ENCODE measurements at regions not wholly inside any gene's neighbourhood (a gene's known extent, or its start where the extent isn't known, plus 50 kb on each side); places are given as distances from the start of the nearest gene placed in this dataset.

- intact Hi-C loops (cut with DNase I): no loop called here
- Histone ChIP-seq H3K27me3 (ENCODE audit: control insufficient read depth, insufficient read depth, low read length) (no peaks in the 10 kb centered on the region), H3K4me1 (ENCODE audit: control insufficient read depth in 2 of 3, insufficient read depth in 2 of 3, low read depth in 1 of 3, low read length in 3 of 3) (no peaks in the 10 kb centered on the region), H3K27ac (ENCODE audit: low read depth in 2 of 2, low read length in 2 of 2) (no peak overlapping the region), H3K9ac (ENCODE audit: low read length in 3 of 3) (no peak overlapping the region), H3K4me3 (ENCODE audit: low read length in 3 of 3) (no peak overlapping the region), H3K9me3 (ENCODE audit: control insufficient read depth in 2 of 3, insufficient read depth in 1 of 3, low read length in 3 of 3) (no peaks in the 10 kb centered on the region), H3K36me3 (ENCODE audit: control insufficient read depth in 2 of 3, insufficient read depth in 3 of 3, low read length in 3 of 3) (no peaks in the 10 kb centered on the region)
- no peak for DNase-seq
- no peak for TF ChIP-seq CTCF (IDR thresholded peaks at IDR 0.05; ENCODE audit: borderline replicate concordance, extremely low read depth, insufficient read depth)
- FAIRE-seq: no peak
Measured at GRCh38 chr6:119612176-119612891, 262.8 kb upstream of the MAN1A1 start.

GRCh38 chr6:119610754-119611153 lies 261.2 kb upstream of the MAN1A1 start:
- no peak overlapping the region for H3K4me3 ChIP-seq (ENCODE audit: low read length in 3 of 3)
- no peak overlapping the region for H3K27ac ChIP-seq (ENCODE audit: low read depth in 2 of 2, low read length in 2 of 2)
- H3K9ac ChIP-seq (ENCODE audit: low read length in 3 of 3): no peak overlapping the region
- TF ChIP-seq CTCF (IDR thresholded peaks at IDR 0.05; ENCODE audit: borderline replicate concordance, extremely low read depth, insufficient read depth): no peak
- H3K27me3 ChIP-seq (ENCODE audit: control insufficient read depth, insufficient read depth, low read length): no peaks in the 10 kb centered on the region
- FAIRE-seq (no peak), DNase-seq (no peak)
- no peaks in the 10 kb centered on the region for H3K36me3 ChIP-seq (ENCODE audit: control insufficient read depth in 2 of 3, insufficient read depth in 3 of 3, low read length in 3 of 3)
- no peaks in the 10 kb centered on the region for H3K9me3 ChIP-seq (ENCODE audit: control insufficient read depth in 2 of 3, insufficient read depth in 1 of 3, low read length in 3 of 3)
- intact Hi-C loops (cut with DNase I): no loop called here
- no peaks in the 10 kb centered on the region for H3K4me1 ChIP-seq (ENCODE audit: control insufficient read depth in 2 of 3, insufficient read depth in 2 of 3, low read depth in 1 of 3, low read length in 3 of 3)

GRCh38 chr6:119610265-119610664 lies 260.7 kb upstream of the MAN1A1 start:
- DNase-seq: no peak
- Histone ChIP-seq H3K36me3 (ENCODE audit: control insufficient read depth in 2 of 3, insufficient read depth in 3 of 3, low read length in 3 of 3) (no peaks in the 10 kb centered on the region), H3K9me3 (ENCODE audit: control insufficient read depth in 2 of 3, insufficient read depth in 1 of 3, low read length in 3 of 3) (no peaks in the 10 kb centered on the region), H3K4me1 (ENCODE audit: control insufficient read depth in 2 of 3, insufficient read depth in 2 of 3, low read depth in 1 of 3, low read length in 3 of 3) (no peaks in the 10 kb centered on the region), H3K9ac (ENCODE audit: low read length in 3 of 3) (no peak overlapping the region), H3K27me3 (ENCODE audit: control insufficient read depth, insufficient read depth, low read length) (no peaks in the 10 kb centered on the region), H3K27ac (ENCODE audit: low read depth in 2 of 2, low read length in 2 of 2) (no peak overlapping the region), H3K4me3 (ENCODE audit: low read length in 3 of 3) (no peak overlapping the region)
- no peak for FAIRE-seq
- intact Hi-C loops (cut with DNase I): no loop called here
- TF ChIP-seq CTCF (IDR thresholded peaks at IDR 0.05; ENCODE audit: borderline replicate concordance, extremely low read depth, insufficient read depth): no peak

GRCh38 chr6:119609865-119610264 lies 260.3 kb upstream of the MAN1A1 start:
- H3K9ac ChIP-seq (ENCODE audit: low read length in 3 of 3): no peak overlapping the region
- DNase-seq: no peak
- FAIRE-seq: no peak
- H3K9me3 ChIP-seq (ENCODE audit: control insufficient read depth in 2 of 3, insufficient read depth in 1 of 3, low read length in 3 of 3): no peaks in the 10 kb centered on the region
- intact Hi-C loops (cut with DNase I): no loop called here
- TF ChIP-seq CTCF (IDR thresholded peaks at IDR 0.05; ENCODE audit: borderline replicate concordance, extremely low read depth, insufficient read depth): no peak
- H3K27ac ChIP-seq (ENCODE audit: low read depth in 2 of 2, low read length in 2 of 2): no peak overlapping the region
- H3K4me1 ChIP-seq (ENCODE audit: control insufficient read depth in 2 of 3, insufficient read depth in 2 of 3, low read depth in 1 of 3, low read length in 3 of 3): no peaks in the 10 kb centered on the region
- H3K4me3 ChIP-seq (ENCODE audit: low read length in 3 of 3): no peak overlapping the region
- H3K36me3 ChIP-seq (ENCODE audit: control insufficient read depth in 2 of 3, insufficient read depth in 3 of 3, low read length in 3 of 3): no peaks in the 10 kb centered on the region
- H3K27me3 ChIP-seq (ENCODE audit: control insufficient read depth, insufficient read depth, low read length): no peaks in the 10 kb centered on the region

Data from kidney (tissue), 13 donors.